BJ (cell line): ENCODE measurements at regions not wholly inside any gene's neighbourhood (a gene's known extent, or its start where the extent isn't known, plus 50 kb on each side); places are given as distances from the start of the nearest gene placed in this dataset.
"Not testable (repeated sequence)": the region's sequence is repeated elsewhere in the genome, so short reads cannot be mapped to it uniquely, and the experiment has no call there.

Experiments
- CTCF ChIA-PET: fragments of 350-600 bp; formaldehyde crosslinking; extraction: SDS; loops from one replicate; lab custom pipeline; 2021; ENCODE audit warnings: antibody characterized with exemption, inconsistent platforms; lab: Yijun Ruan, JAX
- POLR2A ChIA-PET: fragments of 300-600 bp; sonication (Branson Sonifier 250); formaldehyde crosslinking; extraction: SDS; loops from one replicate; lab custom pipeline; 2021; ENCODE audit warnings: antibody characterized with exemption; lab: Charles Lee
- DNase-seq: peaks from one replicate; pipeline ENCODE4 v3.0.0-alpha.2; 2011; ENCODE audit warnings: low read depth
- H3K27me3 ChIP-seq: 2 replicates; pipeline ENCODE4 v1.6.0; 2011; ENCODE audit warnings: low read length; ENCODE audit not compliant: control insufficient read depth, insufficient read depth
- H3K36me3 ChIP-seq: 2 replicates; pipeline ENCODE4 v1.5.1; 2011; ENCODE audit warnings: low read length; ENCODE audit not compliant: control insufficient read depth, insufficient read depth
- H3K4me3 ChIP-seq: 2 replicates; pipeline ENCODE4 v1.5.1; 2011; ENCODE audit warnings: low read depth, mild to moderate bottlenecking, control low read depth, low read length
- TF ChIP-seq, protein P1 (sequence below): IDR thresholded peaks from 2 replicates; pipeline ENCODE4 v1.5.1; 2011; ENCODE audit warnings: low read depth, mild to moderate bottlenecking, control low read depth, inconsistent platforms, low read length, moderate library complexity; ENCODE audit not compliant: insufficient read depth

DNA sequence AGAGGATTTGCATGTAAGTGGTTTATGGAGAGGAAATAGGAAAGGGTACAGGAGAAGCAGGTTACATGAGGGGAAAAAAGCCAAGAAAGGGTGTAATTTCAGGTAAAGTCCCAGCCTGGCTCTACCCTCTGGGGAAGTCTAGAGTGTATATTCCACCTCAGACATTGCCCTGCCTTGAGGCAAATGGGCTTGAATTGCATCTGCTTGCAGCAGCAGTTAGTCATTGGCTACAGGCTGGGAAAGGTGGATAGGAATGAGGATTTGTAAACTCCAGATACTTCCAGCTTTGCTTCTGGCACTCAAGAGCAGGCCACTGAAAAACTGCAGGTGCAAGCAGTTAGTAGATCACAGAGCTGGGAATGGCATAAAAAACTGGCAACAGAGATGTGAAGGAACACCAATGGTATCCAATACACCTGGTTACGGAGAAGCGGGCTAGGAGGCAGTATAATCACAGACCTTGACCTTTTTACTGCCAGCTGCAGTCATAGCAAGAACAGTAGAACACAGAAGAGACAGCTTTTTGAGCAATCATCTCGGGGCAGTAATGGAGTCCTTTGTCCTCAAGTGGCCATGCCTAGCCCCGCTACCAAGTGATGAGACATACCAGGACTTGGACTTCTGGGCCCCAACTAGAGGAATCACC, 226.9 kb upstream of the NRIP1 start:
- POLR2A ChIA-PET: no interaction called here
- Histone ChIP-seq H3K4me3 (no peak overlapping the region), H3K36me3 (no peaks in the 10 kb centered on the region), H3K27me3 (no peaks in the 10 kb centered on the region)
- TF ChIP-seq, protein P1, sequence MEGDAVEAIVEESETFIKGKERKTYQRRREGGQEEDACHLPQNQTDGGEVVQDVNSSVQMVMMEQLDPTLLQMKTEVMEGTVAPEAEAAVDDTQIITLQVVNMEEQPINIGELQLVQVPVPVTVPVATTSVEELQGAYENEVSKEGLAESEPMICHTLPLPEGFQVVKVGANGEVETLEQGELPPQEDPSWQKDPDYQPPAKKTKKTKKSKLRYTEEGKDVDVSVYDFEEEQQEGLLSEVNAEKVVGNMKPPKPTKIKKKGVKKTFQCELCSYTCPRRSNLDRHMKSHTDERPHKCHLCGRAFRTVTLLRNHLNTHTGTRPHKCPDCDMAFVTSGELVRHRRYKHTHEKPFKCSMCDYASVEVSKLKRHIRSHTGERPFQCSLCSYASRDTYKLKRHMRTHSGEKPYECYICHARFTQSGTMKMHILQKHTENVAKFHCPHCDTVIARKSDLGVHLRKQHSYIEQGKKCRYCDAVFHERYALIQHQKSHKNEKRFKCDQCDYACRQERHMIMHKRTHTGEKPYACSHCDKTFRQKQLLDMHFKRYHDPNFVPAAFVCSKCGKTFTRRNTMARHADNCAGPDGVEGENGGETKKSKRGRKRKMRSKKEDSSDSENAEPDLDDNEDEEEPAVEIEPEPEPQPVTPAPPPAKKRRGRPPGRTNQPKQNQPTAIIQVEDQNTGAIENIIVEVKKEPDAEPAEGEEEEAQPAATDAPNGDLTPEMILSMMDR: no peak
- DNase-seq: no peak
- CTCF ChIA-PET: no interaction called here

DNA sequence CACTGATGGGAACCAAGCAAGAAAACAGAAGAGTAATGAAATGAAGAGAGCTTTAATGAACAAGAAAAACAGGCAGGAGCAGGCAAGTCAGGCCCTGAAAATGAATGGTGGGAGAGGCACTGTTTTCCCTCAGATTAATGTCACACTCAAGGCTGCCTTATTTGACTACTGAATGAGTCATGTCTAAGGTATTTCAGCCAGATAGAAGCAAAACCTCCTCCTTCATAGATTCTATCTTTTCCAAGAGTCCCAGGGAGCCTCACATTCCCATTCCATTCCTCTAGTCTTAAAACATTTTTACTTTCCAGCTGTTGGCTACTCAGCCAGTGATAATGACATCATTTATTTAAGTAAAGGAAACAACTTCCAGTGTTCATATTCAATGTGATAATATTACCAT, 228.4 kb upstream of the NRIP1 start:
- TF ChIP-seq, protein P1: no peak
- ChIA-PET CTCF (no interaction called here), POLR2A (no interaction called here)
- peak; percentile 71 for DNase-seq
- Histone ChIP-seq H3K4me3 (no peak overlapping the region), H3K27me3 (no peaks in the 10 kb centered on the region), H3K36me3 (no peaks in the 10 kb centered on the region)

DNA sequence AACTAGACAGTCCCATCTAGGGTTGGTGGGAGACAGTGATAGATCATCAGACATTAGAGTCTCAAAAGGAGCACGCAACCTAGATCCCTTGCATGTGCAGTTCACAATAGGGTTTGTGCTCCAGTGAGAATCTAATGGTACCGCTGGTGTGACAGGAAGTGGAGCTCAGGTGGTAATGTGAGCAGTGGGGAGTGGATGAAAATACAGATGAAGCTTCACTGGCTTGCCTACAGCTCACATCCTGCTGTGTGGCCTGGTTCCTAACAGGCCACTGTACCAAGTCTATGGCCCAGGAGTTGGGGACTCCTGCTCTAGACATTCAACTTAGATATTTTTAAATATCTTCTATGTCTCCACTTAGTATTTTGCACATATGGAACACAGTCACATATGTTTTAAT, 231.1 kb upstream of the NRIP1 start:
- H3K4me3 ChIP-seq: no peak overlapping the region
- TF ChIP-seq, protein P1: no peak
- CTCF ChIA-PET: no interaction called here
- POLR2A ChIA-PET: no interaction called here
- DNase-seq: no peak
- no peaks in the 10 kb centered on the region for H3K36me3 ChIP-seq
- H3K27me3 ChIP-seq: no peaks in the 10 kb centered on the region

DNA sequence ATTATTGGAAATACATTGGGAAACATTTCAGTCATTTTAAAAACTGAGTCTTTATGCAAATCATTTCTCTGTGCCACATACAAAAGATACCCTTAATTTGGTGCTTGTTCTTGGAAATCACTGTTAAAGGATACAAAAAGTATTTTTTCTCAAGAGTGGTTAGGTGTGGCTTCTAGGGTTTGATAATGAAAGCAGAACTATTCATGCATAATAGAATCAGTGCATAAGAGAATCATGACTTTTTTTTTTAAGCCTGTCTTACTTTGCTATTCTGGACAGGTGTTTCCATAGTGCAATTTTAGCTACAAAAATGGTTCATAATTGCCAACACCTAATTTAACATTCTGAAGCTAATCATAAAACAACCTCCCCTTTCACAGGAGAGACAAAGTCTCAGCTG, 233.0 kb upstream of the NRIP1 start:
- CTCF ChIA-PET: no interaction called here
- Histone ChIP-seq H3K27me3 (no peaks in the 10 kb centered on the region), H3K36me3 (no peaks in the 10 kb centered on the region), H3K4me3 (no peak overlapping the region)
- no peak for DNase-seq
- POLR2A ChIA-PET: no interaction called here
- TF ChIP-seq, protein P1: no peak

DNA sequence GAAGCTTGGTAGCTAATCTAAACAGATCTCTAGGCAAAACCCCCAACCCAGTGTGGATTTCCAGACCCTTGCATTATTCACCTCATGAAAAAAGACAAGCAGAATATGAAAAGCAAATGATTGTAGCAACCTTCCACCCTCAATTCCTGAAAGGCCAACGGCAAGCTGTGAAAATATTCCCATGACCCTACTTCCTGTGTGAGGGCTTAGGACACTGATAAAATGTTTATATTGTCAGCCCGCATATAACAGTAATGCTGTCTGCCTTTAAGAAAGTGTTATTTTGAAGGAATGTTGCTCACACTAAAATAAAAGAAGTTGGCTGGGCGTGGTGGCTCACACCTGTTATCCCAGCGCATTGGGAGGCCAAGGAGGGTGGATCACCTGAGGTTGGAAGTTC, 233.5 kb upstream of the NRIP1 start:
- Histone ChIP-seq H3K36me3 (no peaks in the 10 kb centered on the region), H3K4me3 (no peak overlapping the region), H3K27me3 (no peaks in the 10 kb centered on the region)
- CTCF ChIA-PET: no interaction called here
- TF ChIP-seq, protein P1: no peak
- POLR2A ChIA-PET: no interaction called here
- no peak for DNase-seq

DNA sequence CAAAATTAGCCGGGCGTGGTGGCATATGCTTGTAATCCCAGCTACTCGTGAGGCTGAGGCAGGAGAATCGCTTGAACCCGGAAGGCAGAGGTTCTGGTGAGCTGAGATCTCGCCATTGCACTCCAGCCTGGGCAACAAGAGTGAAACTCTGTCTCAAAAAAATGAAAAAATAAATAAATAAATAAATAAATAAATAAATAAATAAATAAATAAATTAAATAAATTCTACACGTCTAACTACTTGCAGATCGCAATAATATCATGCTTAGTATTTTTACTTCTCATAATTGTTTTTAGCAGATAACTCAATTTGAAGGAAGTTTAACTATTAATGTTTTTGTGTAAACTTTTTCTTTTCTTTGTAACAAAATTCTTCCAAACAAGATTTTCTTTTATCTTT, 234.0 kb upstream of the NRIP1 start:
- H3K27me3 ChIP-seq, H3K4me3 ChIP-seq, DNase-seq, CTCF ChIA-PET, POLR2A ChIA-PET, H3K36me3 ChIP-seq: not testable (repeated sequence)
